ENCODE measurements at regions not wholly inside any gene's neighbourhood (a gene's known extent, or its start where the extent isn't known, plus 50 kb on each side); places are given as distances from the start of the nearest gene placed in this dataset.

- H3K9me3 Mint-ChIP-seq = no peaks in the 10 kb centered on the region
- TF ChIP-seq, protein P1, sequence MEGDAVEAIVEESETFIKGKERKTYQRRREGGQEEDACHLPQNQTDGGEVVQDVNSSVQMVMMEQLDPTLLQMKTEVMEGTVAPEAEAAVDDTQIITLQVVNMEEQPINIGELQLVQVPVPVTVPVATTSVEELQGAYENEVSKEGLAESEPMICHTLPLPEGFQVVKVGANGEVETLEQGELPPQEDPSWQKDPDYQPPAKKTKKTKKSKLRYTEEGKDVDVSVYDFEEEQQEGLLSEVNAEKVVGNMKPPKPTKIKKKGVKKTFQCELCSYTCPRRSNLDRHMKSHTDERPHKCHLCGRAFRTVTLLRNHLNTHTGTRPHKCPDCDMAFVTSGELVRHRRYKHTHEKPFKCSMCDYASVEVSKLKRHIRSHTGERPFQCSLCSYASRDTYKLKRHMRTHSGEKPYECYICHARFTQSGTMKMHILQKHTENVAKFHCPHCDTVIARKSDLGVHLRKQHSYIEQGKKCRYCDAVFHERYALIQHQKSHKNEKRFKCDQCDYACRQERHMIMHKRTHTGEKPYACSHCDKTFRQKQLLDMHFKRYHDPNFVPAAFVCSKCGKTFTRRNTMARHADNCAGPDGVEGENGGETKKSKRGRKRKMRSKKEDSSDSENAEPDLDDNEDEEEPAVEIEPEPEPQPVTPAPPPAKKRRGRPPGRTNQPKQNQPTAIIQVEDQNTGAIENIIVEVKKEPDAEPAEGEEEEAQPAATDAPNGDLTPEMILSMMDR (IDR thresholded peaks at IDR 0.05) = no peak
- peaks cover 3 to 5% of the 10 kb centered on the region in 2 donors for H3K4me1 Mint-ChIP-seq
- H3K4me3 ChIP-seq (ENCODE audit: low read length) = no peak overlapping the region
- H3K27ac ChIP-seq (ENCODE audit: low read length) = no peak overlapping the region
- DNase-seq = no peak
- no peaks in the 10 kb centered on the region for H3K9me3 ChIP-seq (ENCODE audit: control insufficient read depth, insufficient read depth, low read length)
- H3K36me3 ChIP-seq (ENCODE audit: control insufficient read depth, insufficient read depth, low read length) = no peaks in the 10 kb centered on the region
- no peaks in the 10 kb centered on the region for H3K36me3 Mint-ChIP-seq
- H3K27ac Mint-ChIP-seq = no peak overlapping the region
- 67% methylated on average over 1 of the region's 1 CpG for WGBS (ENCODE audit: insufficient coverage)
- H3K4me3 Mint-ChIP-seq = no peak overlapping the region
- no peaks in the 10 kb centered on the region for H3K27me3 ChIP-seq (ENCODE audit: control insufficient read depth, insufficient read depth, low read length)
- H3K27me3 Mint-ChIP-seq (ENCODE audit: low read depth in 2 of 2) = peaks cover 18 to 21% of the 10 kb centered on the region in 2 donors
- H3K4me1 ChIP-seq (ENCODE audit: control insufficient read depth, insufficient read depth, low read length) = peaks cover 2% of the 10 kb centered on the region
- intact Hi-C loops (cut with micrococcal nuclease) = loop anchor here (10.0 kb wide), 2 partner anchors 195 to 445 kb away; partner anchors contain the start of gene ATXN1
- ATAC-seq = no peak
Observed at GRCh38 chr6:16959789-16960188, 142.1 kb upstream of the STMND1 start.

DNA sequence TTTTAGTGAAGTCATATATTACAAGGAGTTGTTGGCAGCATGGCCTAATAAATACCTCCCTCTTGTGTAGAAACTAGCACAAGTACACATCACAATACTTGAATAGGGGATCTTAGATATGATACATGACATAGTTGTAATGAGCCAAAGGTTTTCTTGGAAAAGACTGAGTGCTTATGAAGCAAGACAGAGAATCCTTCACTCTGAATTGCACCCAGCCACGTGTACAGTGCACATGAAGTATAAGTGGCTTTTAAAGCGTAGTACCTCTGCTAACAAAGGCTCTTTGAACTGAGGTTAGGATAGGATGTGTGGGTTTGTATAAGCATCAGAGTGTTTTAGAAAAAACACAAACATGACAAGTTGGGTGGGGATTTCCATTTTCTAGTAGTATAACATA is 145.5 kb upstream of the STMND1 start:
- H3K27me3 ChIP-seq (ENCODE audit: control insufficient read depth, insufficient read depth, low read length) = no peaks in the 10 kb centered on the region
- Mint-ChIP-seq H3K9me3 (no peaks in the 10 kb centered on the region), H3K4me1 (peaks cover 0 to 4% of the 10 kb centered on the region in 2 donors), H3K27ac (no peak overlapping the region), H3K36me3 (no peaks in the 10 kb centered on the region), H3K27me3 (ENCODE audit: low read depth in 2 of 2) (peaks cover 22 to 24% of the 10 kb centered on the region in 2 donors), H3K4me3 (no peak overlapping the region)
- intact Hi-C loops (cut with micrococcal nuclease) = no loop called here
- ATAC-seq (peak in 2 of 3 donors; percentile 29 to 47), DNase-seq (peak in 1 of 2 donors; percentile 47)
- 52% methylated on average over 2 of the region's 2 CpGs for WGBS (ENCODE audit: insufficient coverage)
- no peaks in the 10 kb centered on the region for H3K9me3 ChIP-seq (ENCODE audit: control insufficient read depth, insufficient read depth, low read length)
- TF ChIP-seq, protein P1 (IDR thresholded peaks at IDR 0.05) = no peak
- H3K27ac ChIP-seq (ENCODE audit: low read length) = no peak overlapping the region
- H3K4me1 ChIP-seq (ENCODE audit: control insufficient read depth, insufficient read depth, low read length) = no peaks in the 10 kb centered on the region
- no peak overlapping the region for H3K4me3 ChIP-seq (ENCODE audit: low read length)
- H3K36me3 ChIP-seq (ENCODE audit: control insufficient read depth, insufficient read depth, low read length) = no peaks in the 10 kb centered on the region

DNA sequence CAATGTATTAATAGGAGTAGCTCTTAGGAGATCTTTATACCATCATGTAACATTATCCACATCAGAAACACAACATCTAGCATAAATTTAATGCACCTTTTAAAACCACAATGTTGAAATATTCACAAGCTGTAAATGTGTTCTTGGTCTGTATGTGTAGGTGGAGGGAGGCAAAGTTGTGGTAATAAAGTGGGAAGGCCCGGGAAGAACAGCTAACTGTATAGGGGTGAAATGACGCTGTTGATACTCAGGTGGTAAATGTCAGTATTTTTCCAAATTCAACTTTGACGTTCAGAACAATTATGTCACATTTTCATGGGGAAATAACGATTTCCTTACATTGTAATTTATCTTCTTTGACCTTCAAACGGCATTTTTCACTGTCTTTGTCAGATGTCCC is 146.0 kb upstream of the STMND1 start:
- H3K27me3 Mint-ChIP-seq (ENCODE audit: low read depth in 2 of 2) = peaks cover 22 to 24% of the 10 kb centered on the region in 2 donors
- no peaks in the 10 kb centered on the region for H3K9me3 Mint-ChIP-seq
- Histone ChIP-seq H3K9me3 (ENCODE audit: control insufficient read depth, insufficient read depth, low read length) (no peaks in the 10 kb centered on the region), H3K36me3 (ENCODE audit: control insufficient read depth, insufficient read depth, low read length) (no peaks in the 10 kb centered on the region), H3K4me1 (ENCODE audit: control insufficient read depth, insufficient read depth, low read length) (no peaks in the 10 kb centered on the region), H3K27me3 (ENCODE audit: control insufficient read depth, insufficient read depth, low read length) (no peaks in the 10 kb centered on the region), H3K4me3 (ENCODE audit: low read length) (no peak overlapping the region), H3K27ac (ENCODE audit: low read length) (no peak overlapping the region)
- intact Hi-C loops (cut with micrococcal nuclease) = no loop called here
- no peak overlapping the region for H3K4me3 Mint-ChIP-seq
- TF ChIP-seq, protein P1 (IDR thresholded peaks at IDR 0.05) = no peak
- no peak for DNase-seq
- no peaks in the 10 kb centered on the region for H3K36me3 Mint-ChIP-seq
- no peak for ATAC-seq
- WGBS (ENCODE audit: insufficient coverage) = 69% methylated on average over 5 of the region's 5 CpGs
- H3K27ac Mint-ChIP-seq = no peak overlapping the region
- H3K4me1 Mint-ChIP-seq = peaks cover 0 to 6% of the 10 kb centered on the region in 2 donors

GRCh38 chr6:16953905-16954304 is 147.9 kb upstream of the STMND1 start:
- TF ChIP-seq, protein P1 (IDR thresholded peaks at IDR 0.05) = no peak
- no peaks in the 10 kb centered on the region for H3K36me3 Mint-ChIP-seq
- Histone ChIP-seq H3K4me1 (ENCODE audit: control insufficient read depth, insufficient read depth, low read length) (no peaks in the 10 kb centered on the region), H3K9me3 (ENCODE audit: control insufficient read depth, insufficient read depth, low read length) (no peaks in the 10 kb centered on the region), H3K4me3 (ENCODE audit: low read length) (no peak overlapping the region), H3K27ac (ENCODE audit: low read length) (no peak overlapping the region), H3K36me3 (ENCODE audit: control insufficient read depth, insufficient read depth, low read length) (no peaks in the 10 kb centered on the region), H3K27me3 (ENCODE audit: control insufficient read depth, insufficient read depth, low read length) (no peaks in the 10 kb centered on the region)
- no peak for DNase-seq
- H3K9me3 Mint-ChIP-seq = no peaks in the 10 kb centered on the region
- H3K27me3 Mint-ChIP-seq (ENCODE audit: low read depth in 2 of 2) = peaks cover 20 to 22% of the 10 kb centered on the region in 2 donors
- no peak overlapping the region for H3K4me3 Mint-ChIP-seq
- WGBS (ENCODE audit: insufficient coverage) = 90% methylated on average over 1 of the region's 2 CpGs
- peaks cover 0 to 8% of the 10 kb centered on the region in 2 donors for H3K4me1 Mint-ChIP-seq
- no peak for ATAC-seq
- intact Hi-C loops (cut with micrococcal nuclease) = no loop called here
- no peak overlapping the region for H3K27ac Mint-ChIP-seq
